ENCODE measurements at regions not wholly inside any gene's neighbourhood (a gene's known extent, or its start where the extent isn't known, plus 50 kb on each side); places are given as distances from the start of the nearest gene placed in this dataset.

DNA sequence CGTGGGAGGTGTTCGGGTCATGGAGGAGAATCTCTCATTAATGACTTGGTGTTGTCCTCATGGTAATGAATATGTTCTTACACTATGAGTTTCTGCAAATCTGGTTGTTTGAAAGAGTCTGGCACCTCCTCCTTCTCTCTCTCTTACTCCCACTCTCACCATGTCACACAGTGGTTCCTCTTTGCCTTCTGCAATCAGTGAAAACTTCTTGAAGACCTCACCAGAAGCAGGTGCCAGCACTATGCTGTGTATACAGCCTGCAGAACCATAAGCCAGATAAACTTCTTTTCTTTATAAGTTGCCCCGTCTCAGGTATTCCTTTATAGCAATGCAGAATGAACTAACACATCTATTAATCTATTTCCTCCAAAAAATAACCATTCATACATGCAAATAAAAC lies 275.0 kb downstream of the ANTXR2 start:
- Histone ChIP-seq H3K27me3 (no peaks in the 10 kb centered on the region), H3K27ac (no peak overlapping the region), H3K36me3 (no peaks in the 10 kb centered on the region), H3K4me3 (no peak overlapping the region), H3K9me3 (no peaks in the 10 kb centered on the region), H3K4me1 (no peaks in the 10 kb centered on the region)
- TF ChIP-seq POLR2A (IDR thresholded peaks at IDR 0.05): no peak
- TF ChIP-seq, protein P1, sequence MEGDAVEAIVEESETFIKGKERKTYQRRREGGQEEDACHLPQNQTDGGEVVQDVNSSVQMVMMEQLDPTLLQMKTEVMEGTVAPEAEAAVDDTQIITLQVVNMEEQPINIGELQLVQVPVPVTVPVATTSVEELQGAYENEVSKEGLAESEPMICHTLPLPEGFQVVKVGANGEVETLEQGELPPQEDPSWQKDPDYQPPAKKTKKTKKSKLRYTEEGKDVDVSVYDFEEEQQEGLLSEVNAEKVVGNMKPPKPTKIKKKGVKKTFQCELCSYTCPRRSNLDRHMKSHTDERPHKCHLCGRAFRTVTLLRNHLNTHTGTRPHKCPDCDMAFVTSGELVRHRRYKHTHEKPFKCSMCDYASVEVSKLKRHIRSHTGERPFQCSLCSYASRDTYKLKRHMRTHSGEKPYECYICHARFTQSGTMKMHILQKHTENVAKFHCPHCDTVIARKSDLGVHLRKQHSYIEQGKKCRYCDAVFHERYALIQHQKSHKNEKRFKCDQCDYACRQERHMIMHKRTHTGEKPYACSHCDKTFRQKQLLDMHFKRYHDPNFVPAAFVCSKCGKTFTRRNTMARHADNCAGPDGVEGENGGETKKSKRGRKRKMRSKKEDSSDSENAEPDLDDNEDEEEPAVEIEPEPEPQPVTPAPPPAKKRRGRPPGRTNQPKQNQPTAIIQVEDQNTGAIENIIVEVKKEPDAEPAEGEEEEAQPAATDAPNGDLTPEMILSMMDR (IDR thresholded peaks at IDR 0.05): no peak
- DNase-seq: no peak

DNA sequence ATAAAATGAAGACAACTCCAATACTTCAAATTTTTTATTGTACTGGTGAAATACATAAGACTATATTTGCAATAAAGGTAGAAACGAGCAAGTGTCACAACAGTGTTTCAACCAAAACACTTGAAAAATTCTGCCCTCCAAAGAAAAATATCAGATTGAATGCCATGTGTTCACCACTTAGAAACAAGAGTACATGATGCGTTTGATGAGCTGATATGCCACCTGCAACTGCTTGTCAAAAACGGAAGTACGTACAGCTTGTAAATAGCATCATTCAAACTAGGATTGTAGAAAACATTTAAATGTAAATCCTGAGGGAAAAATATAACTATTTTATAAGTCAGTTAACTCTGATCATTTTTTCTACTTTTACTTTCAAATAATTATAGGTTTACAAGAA lies 276.1 kb downstream of the ANTXR2 start:
- Histone ChIP-seq H3K27ac (no peak overlapping the region), H3K36me3 (no peaks in the 10 kb centered on the region), H3K4me3 (no peak overlapping the region), H3K4me1 (no peaks in the 10 kb centered on the region), H3K27me3 (no peaks in the 10 kb centered on the region), H3K9me3 (no peaks in the 10 kb centered on the region)
- TF ChIP-seq, protein P1 (IDR thresholded peaks at IDR 0.05): no peak
- TF ChIP-seq POLR2A (IDR thresholded peaks at IDR 0.05): no peak
- DNase-seq: no peak

DNA sequence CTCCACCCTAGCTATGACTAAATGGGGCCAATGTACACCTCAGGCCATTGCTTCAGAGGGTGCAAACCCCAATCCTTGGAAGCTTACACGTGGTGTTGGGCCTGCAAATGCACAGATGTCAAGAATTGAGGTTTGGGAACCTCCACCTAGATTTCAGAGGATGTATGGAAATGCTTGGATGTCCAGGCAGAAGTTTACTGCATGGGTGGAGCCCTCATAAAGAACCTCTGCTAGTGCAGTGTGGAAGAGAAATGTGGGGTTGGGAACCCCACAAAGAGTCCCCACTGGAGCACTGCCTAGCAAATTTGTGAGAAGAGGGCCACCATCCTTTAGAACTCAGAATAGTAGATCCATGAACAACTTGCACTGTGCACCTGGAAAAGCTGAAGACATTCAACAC lies 284.1 kb downstream of the ANTXR2 start:
- Histone ChIP-seq H3K27ac (no peak overlapping the region), H3K4me3 (no peak overlapping the region), H3K36me3 (no peaks in the 10 kb centered on the region), H3K27me3 (no peaks in the 10 kb centered on the region), H3K4me1 (no peaks in the 10 kb centered on the region), H3K9me3 (peaks cover 0 to 8% (median 4%) of the 10 kb centered on the region in 4 donors)
- DNase-seq: no peak
- TF ChIP-seq, protein P1 (IDR thresholded peaks at IDR 0.05): no peak

DNA sequence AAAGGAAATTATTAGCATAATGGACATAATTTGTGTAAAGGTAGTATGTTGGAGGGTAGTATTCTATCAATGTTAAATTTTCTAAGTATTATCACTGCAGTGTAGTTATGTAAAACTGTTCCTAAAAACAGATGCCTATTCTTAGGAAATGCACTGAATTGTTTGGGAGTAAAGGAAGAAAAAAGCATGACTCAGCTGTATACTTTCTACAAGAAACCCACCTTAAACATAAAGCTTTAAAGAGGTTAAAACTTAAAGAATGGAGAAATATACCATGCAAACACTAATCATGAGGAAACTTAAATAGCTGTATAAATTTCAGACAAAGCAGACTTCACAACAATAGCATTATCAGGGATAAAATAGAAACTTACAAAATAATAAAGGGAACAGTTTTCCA lies 292.9 kb downstream of the ANTXR2 start:
- Histone ChIP-seq H3K27ac (no peak overlapping the region), H3K4me1 (no peaks in the 10 kb centered on the region), H3K36me3 (no peaks in the 10 kb centered on the region), H3K4me3 (no peak overlapping the region), H3K27me3 (no peaks in the 10 kb centered on the region), H3K9me3 (no peaks in the 10 kb centered on the region)
- no peak for DNase-seq
- TF ChIP-seq, protein P1 (IDR thresholded peaks at IDR 0.05): no peak
- no peak for TF ChIP-seq POLR2A (IDR thresholded peaks at IDR 0.05)

DNA sequence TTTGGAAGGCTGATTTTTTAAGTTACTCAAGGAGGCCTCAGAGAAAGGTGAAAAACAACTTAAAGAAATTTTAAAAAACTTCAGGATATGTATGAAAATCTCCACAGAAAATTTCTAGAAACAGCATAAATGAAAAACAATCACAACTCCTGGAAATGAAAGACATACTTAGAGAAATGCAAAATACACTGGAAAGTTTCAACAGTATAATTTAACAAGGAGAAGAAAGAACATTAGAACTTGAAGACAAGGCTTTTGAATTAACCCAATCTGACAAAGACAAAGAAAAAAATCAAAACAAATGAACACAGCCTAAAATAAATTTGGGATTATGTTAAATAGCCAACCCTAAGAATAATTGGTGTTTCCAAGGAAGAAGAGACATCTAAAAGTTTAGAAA lies 300.5 kb downstream of the ANTXR2 start:
- TF ChIP-seq POLR2A (IDR thresholded peaks at IDR 0.05): no peak
- TF ChIP-seq, protein P1 (IDR thresholded peaks at IDR 0.05): no peak
- H3K27me3 ChIP-seq: no peaks in the 10 kb centered on the region
- H3K9me3 ChIP-seq: no peaks in the 10 kb centered on the region
- no peaks in the 10 kb centered on the region for H3K4me1 ChIP-seq
- no peak overlapping the region for H3K27ac ChIP-seq
- no peaks in the 10 kb centered on the region for H3K36me3 ChIP-seq
- H3K4me3 ChIP-seq: no peak overlapping the region
- DNase-seq: no peak

DNA sequence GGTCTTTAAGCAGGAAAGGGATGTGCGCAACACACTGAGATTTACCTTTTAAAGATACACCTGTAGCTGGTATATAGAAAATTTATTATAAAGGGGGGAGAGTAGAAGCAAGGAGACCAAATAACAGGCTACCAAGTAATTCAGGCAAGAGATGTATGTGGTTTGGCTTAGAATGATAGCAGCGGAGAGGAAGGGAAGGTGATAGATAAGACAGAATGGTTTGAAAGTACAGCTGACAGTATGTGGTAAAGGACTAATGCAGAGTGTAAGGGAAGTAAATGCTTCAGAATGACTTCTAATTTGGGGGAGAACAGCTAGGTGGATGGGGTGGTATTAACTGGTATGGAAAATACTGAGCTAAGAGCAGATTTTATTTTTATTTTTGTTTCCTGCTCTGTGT lies 308.9 kb downstream of the ANTXR2 start:
- no peak overlapping the region for H3K4me3 ChIP-seq
- H3K9me3 ChIP-seq: no peaks in the 10 kb centered on the region
- no peaks in the 10 kb centered on the region for H3K4me1 ChIP-seq
- no peaks in the 10 kb centered on the region for H3K36me3 ChIP-seq
- no peaks in the 10 kb centered on the region for H3K27me3 ChIP-seq
- no peak for DNase-seq
- no peak overlapping the region for H3K27ac ChIP-seq
- TF ChIP-seq POLR2A (IDR thresholded peaks at IDR 0.05): no peak
- TF ChIP-seq, protein P1 (IDR thresholded peaks at IDR 0.05): no peak
